Osteoblast (primary cell): ENCODE measurements at regions not wholly inside any gene's neighbourhood (a gene's known extent, or its start where the extent isn't known, plus 50 kb on each side); places are given as distances from the start of the nearest gene placed in this dataset.

ENCODE experiments used
- DNase-seq: peaks from one replicate; pipeline ENCODE4 v3.0.0; 2011; ENCODE audit warnings: low spot score, mixed read lengths; ENCODE audit not compliant: insufficient read length; ENCODE audit errors: missing footprints
- H2AFZ ChIP-seq: 2 replicates; pipeline ENCODE4 v1.6.0; 2011; ENCODE audit warnings: mild to moderate bottlenecking, low read length
- H3K27ac ChIP-seq: 2 replicates; pipeline ENCODE4 v1.5.1; 2011; ENCODE audit warnings: mild to moderate bottlenecking, low read depth, low read length, moderate library complexity
- H3K27me3 ChIP-seq: 2 replicates; pipeline ENCODE4 v1.6.0; 2012; ENCODE audit warnings: mild to moderate bottlenecking, control low read depth, inconsistent platforms, low read length, moderate library complexity; ENCODE audit not compliant: insufficient read depth
- H3K36me3 ChIP-seq: 2 replicates; pipeline ENCODE4 v1.5.1; 2011; ENCODE audit warnings: mild to moderate bottlenecking, low read length, control low read depth, moderate library complexity; ENCODE audit not compliant: insufficient read depth
- H3K4me1 ChIP-seq: 2 replicates; pipeline ENCODE4 v1.5.1; 2011; ENCODE audit warnings: mild to moderate bottlenecking, low read length, control low read depth, moderate library complexity; ENCODE audit not compliant: insufficient read depth
- H3K4me2 ChIP-seq: 2 replicates; pipeline ENCODE4 v1.6.0; 2011; ENCODE audit warnings: mild to moderate bottlenecking, low read length; ENCODE audit not compliant: insufficient read depth
- H3K4me3 ChIP-seq: fragments of 200-600 bp; sonication (generic); 3 replicates; pipeline ENCODE4 v1.5.1; 2012; ENCODE audit warnings: mild to moderate bottlenecking, low read length, inconsistent platforms; ENCODE audit not compliant: insufficient read depth
- H3K79me2 ChIP-seq: 2 replicates; pipeline ENCODE4 v1.6.0; 2012; ENCODE audit warnings: mild to moderate bottlenecking, low read length, control low read depth, inconsistent platforms; ENCODE audit not compliant: insufficient read depth
- H3K9me3 ChIP-seq: 2 replicates; pipeline ENCODE4 v1.5.1; 2011; ENCODE audit warnings: low read depth, low read length, control low read depth
- H4K20me1 ChIP-seq: 2 replicates; pipeline ENCODE4 v1.6.0; 2012; ENCODE audit warnings: mild to moderate bottlenecking, low read length, control low read depth; ENCODE audit not compliant: insufficient read depth
- TF ChIP-seq, protein P1 (sequence below): IDR thresholded peaks from 2 replicates; pipeline ENCODE4 v1.5.1; 2011; ENCODE audit warnings: mild to moderate bottlenecking, low read depth, low read length, moderate library complexity; ENCODE audit errors: extremely low read depth

GRCh38 chr20:11124849-11125505 is 451.2 kb upstream of the JAG1 start:
- TF ChIP-seq, protein P1, sequence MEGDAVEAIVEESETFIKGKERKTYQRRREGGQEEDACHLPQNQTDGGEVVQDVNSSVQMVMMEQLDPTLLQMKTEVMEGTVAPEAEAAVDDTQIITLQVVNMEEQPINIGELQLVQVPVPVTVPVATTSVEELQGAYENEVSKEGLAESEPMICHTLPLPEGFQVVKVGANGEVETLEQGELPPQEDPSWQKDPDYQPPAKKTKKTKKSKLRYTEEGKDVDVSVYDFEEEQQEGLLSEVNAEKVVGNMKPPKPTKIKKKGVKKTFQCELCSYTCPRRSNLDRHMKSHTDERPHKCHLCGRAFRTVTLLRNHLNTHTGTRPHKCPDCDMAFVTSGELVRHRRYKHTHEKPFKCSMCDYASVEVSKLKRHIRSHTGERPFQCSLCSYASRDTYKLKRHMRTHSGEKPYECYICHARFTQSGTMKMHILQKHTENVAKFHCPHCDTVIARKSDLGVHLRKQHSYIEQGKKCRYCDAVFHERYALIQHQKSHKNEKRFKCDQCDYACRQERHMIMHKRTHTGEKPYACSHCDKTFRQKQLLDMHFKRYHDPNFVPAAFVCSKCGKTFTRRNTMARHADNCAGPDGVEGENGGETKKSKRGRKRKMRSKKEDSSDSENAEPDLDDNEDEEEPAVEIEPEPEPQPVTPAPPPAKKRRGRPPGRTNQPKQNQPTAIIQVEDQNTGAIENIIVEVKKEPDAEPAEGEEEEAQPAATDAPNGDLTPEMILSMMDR: no peak
- Histone ChIP-seq H2AFZ (no peak overlapping the region), H3K4me1 (no peaks in the 10 kb centered on the region), H3K36me3 (no peaks in the 10 kb centered on the region), H3K79me2 (no peaks in the 10 kb centered on the region), H3K27me3 (no peaks in the 10 kb centered on the region), H3K4me3 (no peak overlapping the region), H3K27ac (no peak overlapping the region), H3K9me3 (no peaks in the 10 kb centered on the region), H3K4me2 (no peak overlapping the region), H4K20me1 (no peaks in the 10 kb centered on the region)
- DNase-seq: no peak

DNA sequence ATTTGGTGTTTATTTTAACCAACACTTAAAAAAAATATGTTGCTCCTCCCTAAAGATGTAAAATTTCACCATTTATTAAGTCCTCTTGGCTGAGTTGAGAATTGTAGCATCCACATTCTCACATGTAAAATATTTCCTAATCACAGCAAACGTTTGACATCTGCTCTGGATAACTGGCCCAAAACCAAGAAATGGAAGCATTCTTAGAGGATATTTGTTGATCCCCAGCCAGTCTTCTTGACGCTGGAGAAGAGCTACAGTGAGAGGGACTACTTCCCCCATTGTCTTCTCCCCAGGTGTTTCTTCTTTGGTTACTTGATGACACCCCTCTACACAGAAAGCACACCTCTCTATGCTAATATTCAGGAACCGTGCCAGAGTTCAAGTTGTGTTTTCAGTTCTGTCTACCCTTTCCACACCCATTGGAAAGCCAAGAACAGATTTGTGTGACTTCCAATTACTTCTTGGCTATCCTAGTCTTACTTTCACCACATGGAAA is 454.5 kb upstream of the JAG1 start:
- no peak for DNase-seq
- Histone ChIP-seq H3K27ac (no peak overlapping the region), H2AFZ (no peak overlapping the region), H3K4me2 (no peak overlapping the region), H3K9me3 (no peaks in the 10 kb centered on the region), H3K79me2 (no peaks in the 10 kb centered on the region), H3K4me1 (no peaks in the 10 kb centered on the region), H3K36me3 (no peaks in the 10 kb centered on the region), H3K27me3 (no peaks in the 10 kb centered on the region), H3K4me3 (no peak overlapping the region), H4K20me1 (no peaks in the 10 kb centered on the region)
- TF ChIP-seq, protein P1: no peak

DNA sequence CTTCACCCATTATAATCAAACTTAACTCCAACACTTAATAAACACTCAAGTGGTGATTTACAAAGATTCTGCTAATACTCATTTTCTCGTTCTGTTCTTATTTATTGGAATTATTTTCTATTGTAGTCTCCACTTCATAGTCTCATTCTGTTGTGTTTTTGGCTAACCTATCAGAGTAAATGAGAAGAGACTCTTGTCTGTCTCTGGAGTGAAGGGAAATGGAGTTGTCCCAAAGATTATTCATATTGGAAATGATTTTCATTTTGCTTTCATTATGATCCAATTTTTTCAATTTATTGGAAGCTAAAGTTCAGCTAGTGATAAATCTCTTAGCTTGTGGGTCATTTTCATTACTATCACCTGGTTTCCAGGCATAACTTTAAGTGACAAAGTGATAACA is 454.9 kb upstream of the JAG1 start:
- DNase-seq: no peak
- H3K79me2 ChIP-seq: no peaks in the 10 kb centered on the region
- no peaks in the 10 kb centered on the region for H3K9me3 ChIP-seq
- H3K4me1 ChIP-seq: no peaks in the 10 kb centered on the region
- no peaks in the 10 kb centered on the region for H4K20me1 ChIP-seq
- H3K27me3 ChIP-seq: no peaks in the 10 kb centered on the region
- TF ChIP-seq, protein P1: no peak
- H2AFZ ChIP-seq: no peak overlapping the region
- H3K36me3 ChIP-seq: no peaks in the 10 kb centered on the region
- H3K27ac ChIP-seq: no peak overlapping the region
- no peak overlapping the region for H3K4me2 ChIP-seq
- H3K4me3 ChIP-seq: no peak overlapping the region

GRCh38 chr20:11130554-11131166 is 456.9 kb upstream of the JAG1 start:
- Histone ChIP-seq H3K4me1 (no peaks in the 10 kb centered on the region), H3K4me3 (no peak overlapping the region), H3K9me3 (no peaks in the 10 kb centered on the region), H3K36me3 (no peaks in the 10 kb centered on the region), H2AFZ (no peak overlapping the region), H3K27me3 (no peaks in the 10 kb centered on the region), H3K27ac (no peak overlapping the region), H3K4me2 (no peak overlapping the region), H3K79me2 (no peaks in the 10 kb centered on the region), H4K20me1 (no peaks in the 10 kb centered on the region)
- no peak for DNase-seq
- TF ChIP-seq, protein P1: no peak
